Activated CD4-positive, alpha-beta T cell treated with anti-CD3 and anti-CD28 coated beads for 24 hours (primary cell): ENCODE measurements at regions not wholly inside any gene's neighbourhood (a gene's known extent, or its start where the extent isn't known, plus 50 kb on each side); places are given as distances from the start of the nearest gene placed in this dataset.
"Not testable (repeated sequence)": the region's sequence is repeated elsewhere in the genome, so short reads cannot be mapped to it uniquely, and the experiment has no call there.

ENCODE experiments used
- DNase-seq, 2 donors: peaks; one replicate each; pipeline ENCODE4 v3.0.0-alpha.2; 2020; ENCODE audit warnings: low read depth in 2 of 2

DNA sequence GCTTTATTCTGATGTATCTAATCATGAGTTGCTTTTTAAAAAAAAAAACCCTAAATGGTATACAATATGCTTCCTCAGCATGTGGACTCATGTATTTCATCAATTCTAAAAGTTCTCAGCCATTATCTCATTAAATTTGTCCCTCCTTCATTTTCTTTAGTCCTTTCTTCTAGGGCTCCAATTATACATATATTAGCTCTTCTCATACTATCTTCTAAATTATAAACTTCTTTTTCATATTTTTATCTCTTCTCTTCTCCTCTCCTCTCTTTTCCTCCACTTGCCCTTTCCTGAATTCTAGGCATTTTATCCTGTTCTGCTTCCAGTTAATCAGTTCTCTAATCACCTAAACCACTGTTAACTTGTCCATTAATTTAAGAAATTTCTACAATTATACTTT, 55.0 kb upstream of the IL33 start:
- no peak for DNase-seq

DNA sequence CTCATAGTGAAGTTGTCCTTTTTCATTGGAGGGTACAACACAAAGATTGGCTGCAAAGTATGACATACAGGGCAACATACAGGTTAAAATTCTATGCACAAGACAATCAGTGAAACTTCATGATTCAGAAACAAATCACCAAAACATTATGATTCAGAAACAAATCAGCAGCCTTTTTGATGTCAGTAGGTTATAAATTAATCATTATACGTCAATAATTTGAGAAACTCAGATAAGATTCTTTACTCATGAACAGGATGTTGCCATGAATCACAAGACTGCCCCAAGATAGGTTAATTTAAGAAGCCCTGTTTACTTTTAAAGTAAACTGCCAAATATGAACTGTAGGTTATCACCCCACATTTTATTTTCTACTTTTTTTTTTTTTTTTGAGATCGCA, 62.2 kb upstream of the IL33 start:
- no peak for DNase-seq

DNA sequence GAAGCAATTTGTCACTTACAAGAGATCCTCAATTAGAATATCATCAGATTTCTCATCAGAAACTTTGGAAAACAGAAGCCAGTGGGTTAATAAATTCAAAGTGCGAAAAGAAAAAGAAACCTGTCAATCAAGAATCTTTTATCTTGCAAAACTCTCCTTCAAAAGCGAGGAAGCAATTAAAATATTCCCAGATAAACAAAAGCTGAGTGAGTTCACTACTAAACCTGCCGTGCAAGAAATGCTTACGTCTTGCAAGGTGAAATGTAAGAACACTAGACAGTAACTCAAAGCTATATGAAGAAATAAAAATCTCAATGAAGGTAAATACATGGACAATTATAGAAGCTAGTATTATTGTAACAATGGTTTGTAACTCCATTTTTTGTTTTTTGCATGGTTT, 62.8 kb upstream of the IL33 start:
- no peak for DNase-seq

DNA sequence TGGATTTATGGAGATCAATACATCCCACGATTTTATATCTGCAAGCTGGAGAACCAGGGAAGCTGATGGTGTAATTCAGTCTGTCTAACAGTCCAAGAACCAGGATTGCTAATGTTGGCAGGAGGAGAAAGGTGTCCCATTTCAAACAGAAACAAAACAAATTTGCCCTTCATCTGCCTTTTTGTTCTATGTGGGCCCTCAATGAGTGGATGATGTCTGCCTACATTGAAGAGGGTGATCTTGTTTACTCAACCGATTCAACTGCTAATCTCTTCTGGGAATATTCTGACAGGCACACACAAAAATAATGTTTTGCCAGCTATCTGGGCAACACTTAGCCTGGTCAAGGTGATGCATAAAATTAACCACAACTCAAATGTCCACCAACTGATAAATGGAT, 65.1 kb upstream of the IL33 start:
- DNase-seq: no peak

DNA sequence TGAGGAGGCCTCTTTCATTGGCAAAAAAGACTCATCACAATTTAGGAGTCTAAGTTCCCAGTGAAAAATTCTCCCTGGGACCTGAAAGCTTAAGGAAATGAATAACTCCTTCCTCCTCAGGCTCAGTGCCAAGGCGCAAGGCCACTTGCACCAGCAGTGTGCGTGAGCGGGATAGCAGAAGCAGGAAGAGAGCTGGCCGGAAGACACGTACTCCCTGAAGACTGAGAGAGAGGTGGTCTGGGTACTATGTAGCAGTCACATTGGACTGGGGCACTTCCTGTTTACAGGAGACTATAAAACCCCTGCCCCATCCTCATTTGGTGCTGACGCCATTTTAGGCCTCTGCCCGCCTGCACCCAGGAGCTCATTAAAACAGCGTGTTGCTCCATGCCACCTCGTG, 66.3 kb upstream of the IL33 start:
- DNase-seq: no peak

DNA sequence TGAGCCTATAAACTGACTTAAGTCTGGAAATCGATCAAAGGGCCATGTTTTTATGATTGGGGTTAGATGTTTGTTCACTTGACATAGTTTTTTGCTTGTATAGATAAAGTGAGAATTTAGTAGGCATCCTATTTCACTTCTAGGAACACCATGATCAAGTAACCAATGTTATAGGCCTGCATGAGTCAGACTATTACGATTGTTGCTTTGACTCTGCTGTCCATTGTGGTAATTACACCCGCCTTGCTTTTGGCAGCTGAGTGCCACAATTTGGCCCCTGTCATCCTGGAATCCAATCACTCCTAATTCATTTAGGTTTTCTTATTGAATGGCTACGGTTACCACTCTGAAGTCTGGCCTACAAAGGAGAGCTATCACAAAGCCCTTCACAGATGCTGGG, 67.8 kb upstream of the IL33 start:
- no peak for DNase-seq

DNA sequence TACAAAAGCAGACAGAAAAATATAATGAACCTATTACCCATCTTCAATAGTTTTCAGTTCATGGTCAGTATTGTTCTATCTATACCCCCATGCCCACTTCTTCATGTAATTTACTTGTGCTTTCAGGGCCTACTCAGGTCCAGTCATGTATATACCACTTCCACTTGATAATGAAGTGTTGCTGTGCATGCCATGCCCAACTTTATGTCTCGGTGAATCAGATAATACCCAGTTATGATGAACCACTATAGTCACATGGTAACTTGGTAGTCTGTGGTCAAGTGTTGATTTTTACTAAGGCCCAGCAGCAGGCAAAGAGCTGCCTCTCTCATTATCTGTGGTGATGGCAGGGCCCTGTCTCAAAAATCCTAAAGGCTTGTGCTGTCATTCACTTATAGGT, 70.7 kb upstream of the IL33 start:
- no peak for DNase-seq

DNA sequence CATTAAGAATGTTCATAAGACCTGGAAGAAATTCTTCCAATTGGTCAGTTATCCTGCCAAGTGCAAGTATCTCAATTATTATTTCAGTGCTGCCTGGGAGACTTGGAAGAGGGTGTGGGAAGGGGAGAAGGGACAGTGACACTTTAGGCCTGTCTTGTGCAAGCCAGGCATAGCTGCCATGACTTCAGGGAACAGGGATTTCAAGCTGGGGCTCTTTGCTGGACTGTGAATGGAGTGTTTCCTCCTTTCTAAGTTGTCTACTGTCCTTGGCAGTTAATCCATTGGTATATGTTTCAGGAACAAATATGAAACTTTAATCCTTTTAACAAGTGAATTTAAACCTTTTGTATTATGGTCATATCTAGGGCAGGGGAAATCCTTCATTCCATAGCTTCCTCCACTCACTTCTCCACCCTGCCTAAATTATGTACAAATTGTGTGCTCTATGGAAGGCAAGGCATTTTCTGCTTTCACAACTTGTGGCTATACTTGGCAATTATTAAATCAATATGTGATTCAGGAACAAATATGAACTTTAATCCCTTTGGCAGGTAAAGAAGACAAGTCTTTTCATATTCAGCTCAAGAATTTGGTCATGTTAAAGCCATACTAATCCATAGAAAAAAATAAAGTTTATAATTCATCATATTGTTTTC, 72.7 kb upstream of the IL33 start:
- DNase-seq: no peak

DNA sequence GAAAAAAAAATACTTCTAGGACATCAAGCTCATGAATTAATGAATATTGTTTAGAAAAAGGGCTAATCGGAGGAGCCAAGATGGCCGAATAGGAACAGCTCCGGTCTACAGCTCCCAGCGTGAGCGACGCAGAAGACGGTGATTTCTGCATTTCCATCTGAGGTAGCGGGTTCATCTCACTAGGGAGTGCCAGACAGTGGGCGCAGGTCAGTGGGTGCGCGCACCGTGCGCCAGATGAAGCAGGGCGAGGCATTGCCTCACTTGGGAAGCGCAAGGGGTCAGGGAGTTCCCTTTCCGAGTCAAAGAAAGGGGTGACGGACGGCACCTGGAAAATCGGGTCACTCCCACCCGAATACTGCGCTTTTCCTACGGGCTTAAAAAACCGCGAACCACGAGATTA, 79.8 kb upstream of the IL33 start:
- DNase-seq: not testable (repeated sequence)

DNA sequence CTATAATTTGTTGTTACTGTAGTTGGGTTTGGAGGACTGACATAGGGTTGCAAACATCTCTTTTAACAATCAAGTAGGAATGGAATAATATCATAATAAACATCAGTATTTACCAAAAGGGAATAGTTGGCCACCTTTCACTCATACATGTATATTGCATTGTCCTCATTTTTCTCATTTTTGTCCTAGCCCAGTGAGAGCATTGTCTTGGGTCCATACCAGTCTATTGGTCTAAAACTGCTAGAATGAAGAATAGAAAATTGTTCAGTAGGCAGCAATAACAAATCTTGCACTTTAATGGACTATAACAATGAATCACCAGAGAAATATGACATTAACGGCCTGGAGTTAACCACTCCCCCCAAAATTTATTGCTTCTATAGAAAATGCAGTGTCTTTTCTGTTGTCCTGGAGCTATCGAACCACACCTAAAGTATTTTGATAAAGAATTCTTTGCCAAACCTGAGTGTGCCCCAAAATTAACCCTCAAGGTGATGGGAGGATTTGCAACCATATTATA, 80.9 kb upstream of the IL33 start:
- no peak for DNase-seq

DNA sequence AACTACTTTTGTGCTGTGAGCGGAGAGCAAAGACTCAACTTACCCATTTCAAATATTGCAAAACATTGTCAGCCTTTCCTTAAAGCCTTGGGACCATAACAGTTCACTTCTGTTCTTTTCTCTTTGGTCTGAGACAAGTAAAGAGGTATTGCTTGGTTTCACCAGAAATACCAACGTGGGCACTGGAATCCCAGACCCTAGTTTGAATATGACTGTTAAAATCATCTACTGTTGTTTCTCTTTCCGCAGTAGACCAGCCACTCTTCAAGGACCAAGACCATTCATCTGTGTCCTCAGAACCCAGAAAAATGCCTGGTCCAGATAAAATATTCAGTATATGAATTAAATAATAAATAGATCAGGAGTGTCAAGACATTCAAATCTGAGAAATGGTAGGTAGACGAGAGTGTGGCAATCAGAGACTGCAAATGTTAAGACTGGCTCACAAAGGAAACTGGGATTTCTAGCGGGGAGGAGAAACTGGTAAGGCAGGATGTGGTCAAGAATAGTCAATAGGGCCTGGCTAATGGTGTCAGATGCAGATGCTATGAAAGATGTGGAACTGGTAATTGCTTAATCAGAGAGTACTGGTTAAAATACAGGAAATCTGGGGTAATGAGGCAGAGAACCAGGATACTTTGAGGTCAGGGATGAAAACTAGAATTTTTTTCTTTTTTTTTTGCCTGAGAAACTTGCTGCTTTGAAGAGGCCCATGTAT, 82.1 kb upstream of the IL33 start:
- no peak for DNase-seq

DNA sequence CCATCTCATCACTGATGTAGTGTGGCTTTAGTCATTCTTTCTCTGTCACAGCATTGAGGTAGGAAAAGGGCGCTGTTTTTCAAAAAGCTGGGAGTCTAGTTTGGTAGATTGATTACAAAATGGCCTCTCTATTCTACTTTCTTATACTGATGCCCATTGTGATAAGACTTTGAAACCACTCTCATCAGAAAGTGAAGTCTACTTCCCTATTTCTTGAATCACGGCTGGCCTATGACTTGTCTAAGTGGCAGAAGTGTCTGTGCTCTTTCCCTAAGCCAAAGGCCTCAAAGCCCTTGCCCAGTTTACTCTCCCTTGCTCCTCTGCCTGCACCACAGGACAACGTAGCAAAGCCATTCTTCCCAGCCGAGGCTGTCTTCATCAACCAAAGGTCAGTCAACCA, 83.0 kb upstream of the IL33 start:
- no peak for DNase-seq

DNA sequence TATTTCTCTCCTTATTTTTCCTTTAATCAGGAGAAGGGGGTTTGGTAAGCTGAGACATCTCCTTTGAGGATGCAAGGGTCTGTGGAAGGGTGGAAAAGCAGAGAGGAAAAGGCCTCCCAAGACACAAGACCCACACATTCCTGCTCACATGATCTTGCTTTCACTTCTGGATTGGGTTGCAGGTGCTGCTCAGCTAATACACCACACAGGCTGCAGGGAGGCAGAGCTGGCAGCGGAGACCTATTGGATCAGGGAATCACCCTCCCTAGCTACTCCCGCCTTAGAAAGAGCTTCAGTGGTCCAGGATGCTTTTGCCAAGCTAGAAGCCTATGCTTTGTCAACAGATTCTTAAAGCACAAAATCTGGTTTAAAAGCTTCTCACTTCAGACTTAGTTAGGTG, 87.6 kb upstream of the IL33 start:
- DNase-seq: no peak

DNA sequence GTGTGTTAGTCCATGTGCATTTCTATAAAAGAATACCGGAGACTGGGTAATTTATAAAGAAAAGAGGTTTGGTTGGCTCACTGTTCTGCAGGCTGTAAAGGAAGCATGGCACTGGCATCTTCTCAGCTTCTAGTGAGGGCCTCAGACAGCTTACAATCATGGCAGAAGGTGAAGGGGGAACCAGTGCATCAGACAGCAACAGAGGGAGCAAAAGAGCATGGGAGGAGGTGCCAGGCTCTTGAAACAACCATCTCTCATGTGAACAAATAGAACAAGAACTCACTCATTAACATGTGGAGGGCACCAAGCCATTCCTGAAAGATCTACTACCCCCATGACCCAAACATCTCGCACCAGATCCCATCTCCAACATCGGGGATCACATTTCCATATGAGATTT, 89.2 kb upstream of the IL33 start:
- no peak for DNase-seq

DNA sequence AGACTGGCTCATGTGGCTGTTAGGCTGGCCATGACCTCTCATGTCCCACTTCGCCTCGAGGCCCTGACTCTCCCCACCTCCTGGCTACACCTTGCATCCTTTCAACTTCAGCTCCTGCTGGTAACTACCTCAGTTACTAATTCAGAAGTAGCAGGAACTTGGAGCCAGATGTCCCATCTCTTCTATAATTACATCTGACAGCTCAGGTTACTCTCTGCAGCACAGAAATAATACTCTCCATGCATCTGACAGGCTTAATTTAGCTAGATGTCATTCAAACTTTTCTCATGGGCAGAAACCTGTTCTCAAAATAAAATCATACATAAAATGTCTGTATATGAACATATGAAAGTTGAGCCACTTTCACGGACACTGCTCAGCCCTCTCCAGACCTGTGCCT, 92.2 kb upstream of the IL33 start:
- DNase-seq: no peak

DNA sequence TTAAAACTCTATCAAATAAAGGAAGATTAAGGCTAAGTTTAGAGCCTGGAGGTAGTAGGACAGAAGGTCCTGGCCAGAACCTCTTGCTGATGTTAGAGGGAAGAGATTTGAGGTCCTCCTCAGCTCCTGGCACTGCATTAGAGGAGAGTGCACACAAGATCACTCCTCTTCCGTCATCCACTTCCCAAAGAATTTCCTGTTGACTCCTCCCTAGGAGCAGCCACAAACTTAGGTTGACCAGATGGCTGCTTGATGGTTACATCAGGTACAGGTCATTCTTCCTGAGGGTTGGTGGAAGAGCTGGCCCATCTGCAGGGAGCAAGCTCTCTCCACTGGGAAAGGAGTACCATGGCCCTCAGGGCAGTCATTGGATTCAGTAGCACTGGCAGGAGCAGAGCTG, 93.9 kb upstream of the IL33 start:
- DNase-seq: no peak

DNA sequence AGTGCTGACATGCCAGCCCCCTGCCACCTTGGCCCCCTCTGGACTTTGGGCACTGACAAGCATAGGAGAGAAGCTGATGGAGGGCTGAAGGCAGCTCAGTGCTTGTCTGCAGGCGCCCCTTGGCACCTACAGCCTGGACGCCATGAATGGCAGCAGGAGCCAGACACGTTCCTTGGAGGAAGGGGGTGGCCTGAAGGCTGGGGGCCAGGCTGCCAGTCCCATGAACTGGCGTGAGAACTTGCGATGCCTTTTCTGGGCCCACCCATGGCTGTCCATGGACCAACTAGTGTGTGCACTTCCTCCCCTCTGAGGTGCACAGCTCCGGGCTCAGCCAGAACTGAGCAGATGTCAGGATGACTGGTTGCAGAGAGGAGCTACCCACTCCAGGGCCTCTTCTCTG, 99.0 kb upstream of the RANBP6 start:
- no peak for DNase-seq

DNA sequence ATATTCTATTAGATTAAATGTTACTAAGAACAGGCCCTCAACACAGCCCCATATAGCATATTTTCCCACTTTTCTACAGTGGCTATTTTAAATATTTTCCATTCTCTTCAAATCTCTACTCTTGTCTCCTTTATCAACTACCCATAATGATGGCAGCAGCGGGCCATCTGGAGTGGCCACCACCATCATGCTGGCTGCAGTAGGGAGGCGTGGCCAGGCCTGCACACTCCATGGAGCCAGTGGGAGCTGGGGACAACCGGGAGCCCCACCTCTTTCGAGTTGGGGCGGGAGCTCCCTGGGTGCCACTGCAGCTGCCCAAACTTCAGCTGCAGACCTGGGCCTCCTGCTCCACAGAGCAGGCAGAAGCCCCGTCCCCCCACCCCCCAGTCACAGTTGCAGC, 98.4 kb upstream of the RANBP6 start:
- DNase-seq: no peak

DNA sequence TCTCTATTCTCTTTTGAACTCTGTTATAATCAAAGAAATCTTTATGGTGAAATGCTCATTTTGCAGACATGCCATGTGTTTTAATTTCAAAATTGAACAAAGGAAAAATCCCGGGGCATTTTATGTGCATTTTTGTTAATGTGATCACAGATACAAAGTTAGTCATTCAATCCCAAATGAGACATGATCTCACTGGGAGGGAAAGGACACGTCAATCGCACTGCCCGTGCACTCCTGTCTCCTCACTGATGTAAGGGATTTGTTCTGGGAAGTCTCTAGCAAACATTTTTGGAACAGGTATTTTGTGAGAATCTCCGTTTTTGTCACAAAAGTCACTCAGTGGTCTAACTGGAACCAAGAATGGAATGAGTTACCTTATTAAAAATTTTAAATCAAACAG, 97.9 kb upstream of the RANBP6 start:
- DNase-seq: no peak

DNA sequence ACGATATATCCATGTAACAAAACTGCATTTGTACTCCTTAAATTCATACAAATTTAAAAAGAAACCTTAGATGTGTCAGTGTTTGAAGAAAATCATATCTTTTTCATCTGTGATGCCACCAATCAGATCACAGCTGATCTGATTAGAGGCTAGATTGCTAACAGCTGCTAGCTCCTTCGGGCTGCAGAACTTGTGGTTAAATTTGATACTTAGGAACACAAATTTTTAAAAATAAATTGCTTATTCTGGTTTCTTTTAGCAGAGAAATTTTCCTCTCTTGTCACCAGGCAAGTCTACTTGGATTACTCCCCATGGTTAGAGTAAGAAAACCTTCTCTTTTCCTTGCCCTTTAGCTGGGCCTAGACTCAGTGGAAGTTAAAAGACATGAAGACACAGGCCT, 94.6 kb upstream of the RANBP6 start:
- no peak for DNase-seq

DNA sequence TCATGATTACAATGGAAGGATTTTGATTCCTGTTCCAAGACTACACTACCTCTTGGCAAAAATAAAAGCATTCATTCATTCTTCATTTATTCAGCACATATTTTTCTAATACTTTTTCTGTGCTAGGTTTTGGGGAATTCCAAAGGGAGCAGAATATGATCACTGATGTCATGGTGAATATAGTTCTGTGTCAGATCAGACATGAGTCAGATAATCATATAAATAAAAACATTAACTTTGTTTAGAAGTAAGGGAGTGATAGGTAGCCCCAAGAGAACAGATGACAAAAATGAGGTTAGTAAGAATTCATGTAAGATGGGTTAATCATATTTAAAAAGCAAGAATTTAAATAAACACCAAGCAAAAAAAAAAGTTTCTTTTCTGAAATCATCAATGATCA, 94.1 kb upstream of the RANBP6 start:
- no peak for DNase-seq

DNA sequence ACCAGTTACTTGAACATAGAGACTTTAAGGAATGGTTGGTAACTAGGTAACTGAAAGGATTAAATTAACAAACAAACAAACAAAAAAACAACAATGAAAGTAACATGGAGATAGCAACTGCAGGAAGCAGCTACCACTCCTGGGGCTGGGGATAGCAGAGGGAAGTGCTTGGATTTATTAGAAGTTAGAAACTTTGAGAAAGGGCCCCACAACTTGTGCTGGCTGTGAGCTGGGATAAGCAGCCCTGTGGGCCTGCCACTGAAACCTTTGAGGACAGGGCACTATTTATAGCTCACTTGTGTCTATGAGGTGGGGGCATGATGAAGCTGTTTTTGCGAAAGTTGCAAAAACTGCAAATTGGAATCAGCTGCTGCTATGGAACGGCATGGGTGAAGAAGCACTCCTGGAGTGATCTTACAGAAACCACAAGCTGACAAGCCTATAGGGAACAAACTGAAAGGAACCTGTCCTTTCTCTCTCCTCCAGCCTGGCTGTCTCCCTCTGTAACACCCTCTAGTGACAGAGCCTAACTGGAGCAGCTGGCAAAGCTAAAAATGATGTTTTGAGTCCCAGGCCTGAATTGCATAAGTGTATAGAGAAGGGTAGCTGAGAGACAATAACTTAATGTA, 91.4 kb upstream of the RANBP6 start:
- no peak for DNase-seq

DNA sequence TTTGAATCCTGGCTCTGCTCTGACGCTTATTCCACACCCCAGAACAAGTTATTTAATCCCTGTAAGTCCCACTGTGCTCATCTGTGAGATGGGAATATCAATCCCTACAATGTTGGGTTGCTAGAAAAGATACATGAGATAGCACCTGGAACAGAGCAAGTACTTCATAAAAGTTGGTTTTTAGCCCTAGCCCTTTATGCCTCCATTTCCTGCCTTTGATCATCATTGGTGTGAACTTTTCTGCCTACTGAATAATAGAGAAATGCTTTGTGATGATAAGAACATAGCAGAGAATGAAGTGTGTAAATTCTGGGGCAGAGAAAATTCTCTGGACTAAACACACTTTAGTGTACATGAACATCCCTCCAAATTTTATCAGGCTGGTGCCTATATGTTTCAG, 90.3 kb upstream of the RANBP6 start:
- DNase-seq: no peak
